NK-92 treated with Interleukin-12 subunit alpha and Interleukin-12 subunit beta, amount 100 ng/mL, for 24 hours (cell line): ENCODE measurements at regions not wholly inside any gene's neighbourhood (a gene's known extent, or its start where the extent isn't known, plus 50 kb on each side); places are given as distances from the start of the nearest gene placed in this dataset.
"Not testable (repeated sequence)": the region's sequence is repeated elsewhere in the genome, so short reads cannot be mapped to it uniquely, and the experiment has no call there.

Experiments used
- DNase-seq: peaks from one replicate; lab custom pipeline; 2025; lab: John Stamatoyannopoulos, UW

DNA sequence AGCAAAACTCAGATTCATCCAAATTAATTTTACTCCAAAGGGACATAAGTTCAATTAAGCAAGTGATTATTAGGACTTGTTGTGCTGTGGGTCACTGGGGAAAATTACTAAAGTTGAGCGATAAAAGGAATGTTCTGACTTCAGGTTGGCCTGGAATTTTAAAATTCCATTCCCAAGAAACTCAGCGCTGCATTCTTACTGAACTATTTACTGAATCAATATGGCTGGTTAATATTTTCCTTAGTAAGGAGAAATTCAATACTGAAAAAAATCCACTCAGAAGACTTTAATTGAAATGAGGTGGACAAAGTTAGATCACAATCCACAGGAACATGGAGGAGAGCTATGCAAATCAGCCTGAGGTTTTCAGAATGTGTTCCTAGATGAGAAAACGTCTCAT lies 578.9 kb upstream of the NR5A2 start:
- DNase-seq, result no peak

DNA sequence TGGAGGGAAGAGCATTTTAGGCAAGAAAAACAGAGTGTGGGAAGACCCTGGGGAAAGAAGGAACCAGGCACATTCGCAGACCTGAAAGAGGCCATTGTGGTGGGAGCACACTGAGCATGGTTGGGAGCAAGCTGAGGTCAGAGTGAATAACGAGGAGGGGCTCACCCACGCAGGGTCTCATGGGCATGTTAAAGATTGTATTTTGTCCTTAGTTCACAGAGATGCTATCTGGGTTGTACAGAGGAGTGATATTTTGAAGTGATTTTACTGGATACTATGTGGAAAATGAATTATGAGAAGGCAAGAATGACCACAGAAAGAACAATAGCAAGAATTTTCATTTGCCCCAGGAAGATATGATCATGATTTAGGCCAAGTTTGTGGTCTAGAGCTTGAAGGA lies 578.3 kb upstream of the NR5A2 start:
- DNase-seq, result no peak

DNA sequence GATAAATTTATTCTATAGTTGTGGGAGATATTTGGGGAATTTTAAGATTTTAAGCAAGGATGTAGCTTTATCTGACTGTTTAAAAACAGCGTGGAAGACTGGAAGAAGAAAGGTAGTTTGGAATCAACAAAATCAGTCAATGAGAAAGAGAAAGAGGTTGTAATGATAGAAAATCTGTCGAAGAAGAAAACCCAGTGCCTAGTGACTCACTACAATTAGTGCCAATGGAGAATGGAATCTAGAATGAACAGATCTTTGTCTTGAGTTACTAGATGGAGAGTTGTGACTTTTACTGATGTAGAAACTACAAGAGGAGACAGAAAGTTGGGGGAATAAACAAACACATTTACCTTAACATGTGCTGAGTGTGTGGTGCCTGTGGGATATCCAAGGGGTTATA lies 577.8 kb upstream of the NR5A2 start:
- no peak for DNase-seq

DNA sequence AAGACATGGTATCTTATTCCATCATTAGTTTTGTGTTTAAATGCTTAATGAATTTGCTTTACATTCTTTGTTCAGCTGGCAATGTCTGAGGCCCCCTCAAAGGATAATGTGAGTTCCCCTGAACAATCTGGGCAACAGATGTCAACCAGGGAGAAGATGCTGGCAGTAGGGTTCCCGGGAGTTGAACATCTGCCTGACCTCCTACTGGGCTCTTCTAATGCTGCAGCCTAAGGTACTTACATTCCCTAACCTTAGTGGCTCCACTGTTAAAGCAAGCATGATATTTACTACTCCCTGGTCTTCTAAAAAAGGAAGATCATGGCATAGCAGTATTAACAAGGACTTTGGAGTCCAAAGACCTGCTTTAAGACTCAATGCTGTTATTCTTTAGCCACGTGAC lies 574.9 kb upstream of the NR5A2 start:
- DNase-seq, result no peak

DNA sequence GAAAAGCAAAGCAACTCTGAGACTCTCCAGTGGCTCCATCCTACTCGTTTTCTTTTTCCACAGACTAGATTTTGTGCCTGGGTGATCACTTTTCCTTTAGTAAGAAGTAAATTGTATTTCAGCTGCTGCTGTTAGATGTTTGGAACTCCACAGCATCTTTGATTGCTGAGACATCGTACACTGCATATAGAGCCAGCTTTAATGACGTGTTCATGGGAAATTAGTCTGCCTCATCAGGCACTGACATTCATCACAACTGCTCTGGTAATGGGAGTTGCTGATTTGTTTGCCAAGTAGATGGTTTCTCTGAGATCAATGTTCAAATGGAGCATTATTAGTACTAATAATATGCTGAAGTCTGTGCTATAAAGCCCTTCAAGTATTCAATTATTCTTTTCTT lies 573.8 kb upstream of the NR5A2 start:
- DNase-seq, result no peak

DNA sequence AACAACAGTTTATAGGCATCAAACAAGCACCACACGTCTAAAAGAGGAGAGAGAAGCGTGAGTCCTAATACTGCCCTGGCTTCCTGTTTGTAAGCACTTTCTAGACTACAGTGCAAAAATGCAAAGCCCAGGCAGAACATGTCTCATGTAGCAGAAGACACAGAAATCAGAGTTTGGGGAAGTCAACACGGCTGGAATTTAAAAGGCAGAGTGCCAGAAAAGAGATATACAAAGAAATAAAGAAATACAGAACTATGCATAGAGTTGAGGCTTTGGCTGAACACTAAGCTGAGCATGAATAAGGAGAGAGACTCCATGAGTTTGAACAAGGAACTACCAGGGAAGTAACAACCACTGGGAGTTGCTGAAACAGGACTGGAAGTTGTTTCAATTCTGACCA lies 566.6 kb upstream of the NR5A2 start:
- DNase-seq, result no peak

DNA sequence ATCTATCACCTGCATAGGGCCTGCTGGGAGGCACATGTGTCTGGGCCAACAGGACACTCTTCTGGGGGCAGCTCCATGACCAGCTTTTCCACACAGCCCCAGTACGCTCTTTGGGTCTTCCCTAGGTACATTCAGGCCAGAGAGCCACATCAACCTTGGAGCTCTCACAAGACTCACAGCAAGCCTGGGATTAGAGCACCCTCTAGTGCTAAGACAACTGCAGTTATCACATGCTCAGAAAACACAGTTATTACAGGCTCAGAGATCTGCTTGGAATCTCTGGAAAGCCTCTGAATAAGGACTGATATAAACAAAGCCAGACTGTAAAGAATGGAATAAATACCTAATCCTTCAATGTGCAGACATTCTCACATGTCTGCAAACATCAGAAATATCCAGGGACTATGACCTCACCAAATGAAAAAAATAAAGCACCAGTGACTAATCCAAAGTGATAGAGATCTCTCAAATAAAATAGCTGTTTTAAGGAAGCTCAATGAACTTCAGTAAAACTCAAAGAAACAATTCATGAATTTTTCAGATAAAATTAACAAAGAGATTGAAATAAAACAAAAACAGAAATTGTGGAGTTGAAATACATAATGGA lies 563.9 kb upstream of the NR5A2 start:
- DNase-seq, result no peak

DNA sequence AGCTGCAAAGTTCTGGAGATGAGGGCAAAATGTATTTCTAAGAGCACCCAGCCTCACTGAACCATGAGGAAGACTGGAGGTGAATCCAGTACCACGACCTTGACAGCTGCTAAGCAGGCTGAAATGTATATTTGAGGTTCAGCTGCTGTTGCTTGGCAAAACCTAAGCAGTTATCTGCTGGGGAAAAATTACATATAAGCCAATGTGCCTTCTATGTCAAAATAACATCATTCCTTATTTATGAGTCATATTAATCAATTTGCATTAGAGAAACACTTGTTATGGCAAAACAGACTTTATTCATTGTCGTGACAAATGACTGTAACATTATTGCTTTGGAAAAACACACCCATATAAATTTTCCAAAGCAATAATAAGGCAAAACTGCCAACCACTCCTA lies 560.5 kb upstream of the NR5A2 start:
- no peak for DNase-seq

DNA sequence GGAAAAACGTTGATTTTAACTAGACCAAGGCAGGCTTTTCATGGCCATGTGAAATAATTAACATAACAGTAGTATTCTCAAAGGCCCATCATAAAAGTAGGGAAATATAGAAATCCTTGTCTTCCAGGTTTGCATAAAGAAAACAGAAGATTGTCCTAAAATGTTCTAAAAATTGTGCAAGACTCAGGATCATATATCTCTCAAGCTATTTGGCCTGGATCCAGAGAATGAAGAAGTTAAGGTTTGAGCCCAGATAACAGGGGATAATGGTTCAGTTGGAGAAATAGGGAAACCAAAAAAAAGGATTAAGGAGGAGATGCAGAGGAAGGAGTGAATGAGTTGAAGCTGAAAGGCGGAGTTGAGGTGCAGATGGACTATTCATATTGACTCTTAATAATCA lies 555.5 kb upstream of the NR5A2 start:
- DNase-seq, result no peak

DNA sequence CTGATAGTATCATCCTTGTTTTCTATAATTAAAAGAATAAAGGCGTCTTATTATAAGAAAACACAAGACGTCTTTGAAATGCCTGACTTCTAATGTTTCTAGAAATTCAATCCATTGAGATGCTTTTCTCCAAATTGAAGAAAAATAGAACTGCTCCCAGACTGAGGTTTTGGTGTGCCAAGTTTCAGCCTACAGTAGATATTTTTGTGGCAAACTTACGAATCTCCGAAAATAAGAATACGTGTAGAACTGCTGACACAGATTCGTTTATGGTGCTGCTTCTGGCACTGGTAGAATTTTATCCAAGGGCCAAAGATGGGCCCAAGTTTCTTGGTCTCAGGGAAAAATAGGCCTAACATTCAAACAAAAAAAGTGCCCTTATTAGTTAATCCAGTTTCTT lies 554.5 kb upstream of the NR5A2 start:
- DNase-seq, result no peak

DNA sequence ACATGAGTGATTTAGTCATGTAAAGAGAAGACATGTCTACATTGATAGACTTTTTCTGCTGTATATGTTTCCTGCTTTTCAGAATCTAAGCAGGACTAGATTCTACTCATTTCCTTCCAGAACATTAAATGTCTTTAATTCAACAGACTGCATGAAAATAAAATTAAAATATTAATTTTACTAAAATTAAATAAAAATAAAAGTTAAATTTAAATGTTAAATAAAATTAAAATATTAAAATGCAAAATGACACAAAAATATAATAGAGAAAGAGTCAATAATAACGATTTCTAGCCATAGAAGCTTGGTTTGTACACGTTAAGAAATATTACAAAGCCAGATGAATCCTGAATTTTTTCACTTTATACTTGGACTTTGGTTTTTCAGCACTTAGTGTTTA lies 552.8 kb upstream of the NR5A2 start:
- DNase-seq, result no peak

DNA sequence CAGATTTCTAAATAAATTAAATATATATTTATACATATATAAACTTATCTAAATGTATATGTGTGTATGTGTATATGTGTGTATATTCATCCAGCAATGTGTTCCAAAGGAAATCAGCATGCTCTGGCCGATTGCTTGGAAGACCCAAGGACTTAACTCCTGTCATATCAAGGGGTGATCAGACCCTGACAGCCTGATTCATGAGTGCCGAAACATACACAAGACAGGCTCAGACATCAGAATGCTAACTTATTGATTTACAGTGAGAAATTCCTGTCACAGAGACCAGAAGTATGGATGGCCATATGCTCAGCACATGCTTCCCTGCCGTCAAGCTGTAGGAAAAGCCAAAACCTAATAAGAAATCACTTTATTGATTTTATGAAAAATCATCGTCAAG lies 545.1 kb upstream of the NR5A2 start:
- no peak for DNase-seq

DNA sequence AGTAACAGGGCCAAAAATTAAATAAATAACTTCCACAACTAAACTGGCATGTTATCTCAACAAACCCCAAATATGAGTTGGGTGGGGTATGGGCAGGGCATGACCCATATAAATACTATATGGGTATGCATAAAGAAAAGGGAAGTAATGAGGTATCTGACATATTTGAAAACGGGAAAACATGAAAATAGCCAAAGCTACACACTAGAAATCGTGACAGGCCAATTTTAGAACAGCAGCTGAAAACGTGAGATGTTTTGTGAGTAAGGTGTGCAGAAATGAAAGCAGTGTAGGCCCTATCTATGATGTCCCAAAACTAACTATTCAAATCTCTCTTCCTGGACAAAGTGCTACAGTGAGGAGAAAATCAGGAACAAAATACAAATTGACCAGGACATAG lies 537.9 kb upstream of the NR5A2 start:
- DNase-seq, result no peak

DNA sequence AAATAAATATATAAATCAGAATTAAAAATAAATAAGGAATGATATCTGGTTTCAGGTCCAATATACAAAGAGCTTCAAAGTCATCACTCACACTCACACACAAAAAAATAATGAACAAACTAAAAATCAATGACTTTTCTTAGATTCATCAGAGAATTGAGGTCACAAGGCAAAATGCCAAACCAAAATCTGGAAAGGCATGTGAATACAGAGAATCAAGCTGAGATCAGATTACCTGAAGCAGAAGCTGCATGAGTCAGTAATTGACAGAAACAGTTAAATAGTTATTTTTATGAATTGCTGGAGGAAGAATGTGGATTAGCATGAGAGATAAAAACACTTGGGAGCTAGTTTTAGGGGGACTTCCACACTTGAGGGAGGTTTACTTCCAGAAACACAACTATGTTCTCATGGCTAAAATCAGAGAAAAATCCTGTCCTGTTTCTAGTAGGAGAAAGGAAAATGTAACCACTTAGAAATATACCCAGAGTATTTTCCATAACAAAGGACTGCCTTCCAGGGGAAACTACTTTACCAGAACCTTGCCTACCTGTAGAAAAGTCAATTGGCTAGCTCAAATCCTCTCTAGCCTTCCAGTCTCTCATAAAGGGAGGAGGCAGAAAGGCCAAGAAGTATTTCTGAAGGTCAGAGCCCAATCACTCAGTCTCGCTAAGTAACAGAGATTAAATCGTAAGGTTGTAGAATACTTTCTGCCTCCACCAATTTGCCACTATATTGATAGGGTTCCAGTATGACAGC lies 536.6 kb upstream of the NR5A2 start:
- DNase-seq, result no peak

DNA sequence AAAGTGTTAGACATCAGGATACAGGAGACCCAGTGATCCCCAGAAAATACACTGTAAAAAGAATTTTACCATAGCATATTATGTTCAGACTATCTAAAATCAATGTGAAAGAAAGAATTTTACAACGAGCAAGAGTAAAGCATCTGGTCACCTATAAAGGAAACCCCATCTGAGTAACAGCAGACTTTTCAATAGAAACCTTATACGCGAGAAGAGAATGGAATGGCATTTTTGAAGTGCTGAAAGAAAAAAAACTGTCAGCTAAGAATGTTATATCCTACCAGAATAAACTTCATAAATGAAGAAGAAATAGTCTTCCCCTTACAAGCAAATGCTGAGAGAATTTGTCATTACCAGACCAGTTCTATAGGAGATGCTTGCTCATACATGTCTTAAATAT lies 532.1 kb upstream of the NR5A2 start:
- DNase-seq, result no peak

DNA sequence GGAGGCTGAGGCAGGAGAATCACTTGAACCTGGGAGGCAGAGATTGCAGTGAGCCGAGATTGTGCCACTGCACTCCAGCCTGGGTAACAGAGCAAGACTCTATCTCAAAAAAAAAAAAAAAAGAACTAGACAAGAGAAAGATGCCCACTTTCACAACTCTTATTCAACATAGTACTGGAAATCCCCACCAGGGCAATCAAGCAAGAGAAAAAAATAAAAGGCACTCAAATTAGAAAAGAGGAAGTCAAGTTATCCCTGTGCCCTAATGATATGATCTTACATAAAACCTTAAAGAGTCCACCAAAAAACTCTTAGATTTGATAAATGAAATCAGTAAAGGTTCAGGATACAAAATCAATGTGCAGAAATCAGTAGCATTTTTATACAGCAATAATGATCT lies 528.7 kb upstream of the NR5A2 start:
- DNase-seq, result not testable (repeated sequence)

DNA sequence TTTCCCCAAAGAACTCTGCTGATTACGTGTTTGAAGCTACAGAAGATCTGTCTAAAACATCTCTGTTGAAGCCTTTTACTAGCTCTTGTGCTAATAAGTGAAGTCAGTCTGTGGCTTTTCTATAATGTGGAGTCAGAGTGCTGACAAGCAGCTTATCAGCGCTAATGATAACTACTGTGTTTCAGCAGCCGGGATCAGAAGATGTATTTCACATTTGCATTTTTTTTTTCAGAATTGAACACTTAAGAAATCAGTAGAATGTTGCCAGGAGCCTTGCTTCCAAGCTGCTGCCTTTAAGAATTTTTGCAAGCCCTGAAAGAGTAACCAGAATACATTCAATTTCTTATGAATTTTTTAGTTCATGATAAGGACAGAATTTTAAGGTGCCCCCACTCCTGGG lies 519.4 kb upstream of the NR5A2 start:
- no peak for DNase-seq

DNA sequence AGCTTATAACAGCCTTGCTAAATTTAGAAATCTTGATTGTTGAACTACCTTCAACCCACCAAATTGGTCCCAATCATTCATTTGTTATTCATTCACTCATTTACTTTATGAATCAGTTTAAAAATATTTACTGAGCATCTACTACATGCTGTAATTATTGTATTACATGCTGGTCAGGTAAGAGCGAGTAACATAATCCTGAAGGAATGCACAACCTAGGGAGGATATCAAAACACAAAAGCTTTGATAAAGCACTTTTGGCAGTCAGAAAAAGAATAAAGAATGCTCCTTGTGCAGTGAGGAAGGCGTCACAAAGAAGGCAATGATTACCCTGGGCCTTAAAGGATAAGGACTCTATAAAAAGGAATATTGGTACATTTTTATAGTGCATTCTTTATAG lies 518.9 kb upstream of the NR5A2 start:
- DNase-seq, result no peak

DNA sequence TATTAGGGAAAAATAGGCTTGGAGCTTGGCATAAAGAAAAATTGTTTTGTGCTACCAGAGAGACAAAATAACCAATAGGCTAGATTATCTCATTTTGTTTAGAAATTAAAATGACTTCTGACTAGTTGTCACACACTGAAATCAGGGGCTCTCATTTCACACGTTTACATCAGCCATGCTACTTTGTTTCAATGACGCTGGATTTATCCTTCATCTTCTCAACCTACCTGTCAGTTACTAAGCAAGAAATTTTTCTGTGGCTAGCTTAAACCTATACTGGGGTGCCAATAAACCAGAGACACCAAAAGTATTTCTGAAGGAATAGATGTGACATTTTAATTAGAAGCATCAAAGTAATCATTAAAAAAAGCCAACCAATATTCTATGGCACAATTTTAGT lies 518.1 kb upstream of the NR5A2 start:
- no peak for DNase-seq

DNA sequence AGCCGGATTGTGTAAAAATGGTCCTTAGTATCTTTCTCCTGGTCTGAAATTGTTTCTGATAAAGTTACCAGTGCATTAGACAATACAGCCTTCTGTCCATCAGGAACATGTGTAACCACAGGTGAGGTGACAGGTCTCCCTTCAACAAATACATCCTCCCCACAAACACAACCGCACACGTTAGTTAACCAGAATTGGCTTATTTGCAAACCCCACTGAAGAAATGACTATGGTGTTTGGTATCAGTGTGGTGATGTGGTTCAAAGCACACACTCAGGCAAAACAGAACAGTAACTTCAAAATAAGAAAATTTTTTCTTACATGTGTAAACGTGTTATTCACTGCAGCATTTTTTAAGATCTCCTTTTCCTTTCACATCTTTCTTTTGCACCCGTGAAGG lies 517.2 kb upstream of the NR5A2 start:
- DNase-seq, result no peak

DNA sequence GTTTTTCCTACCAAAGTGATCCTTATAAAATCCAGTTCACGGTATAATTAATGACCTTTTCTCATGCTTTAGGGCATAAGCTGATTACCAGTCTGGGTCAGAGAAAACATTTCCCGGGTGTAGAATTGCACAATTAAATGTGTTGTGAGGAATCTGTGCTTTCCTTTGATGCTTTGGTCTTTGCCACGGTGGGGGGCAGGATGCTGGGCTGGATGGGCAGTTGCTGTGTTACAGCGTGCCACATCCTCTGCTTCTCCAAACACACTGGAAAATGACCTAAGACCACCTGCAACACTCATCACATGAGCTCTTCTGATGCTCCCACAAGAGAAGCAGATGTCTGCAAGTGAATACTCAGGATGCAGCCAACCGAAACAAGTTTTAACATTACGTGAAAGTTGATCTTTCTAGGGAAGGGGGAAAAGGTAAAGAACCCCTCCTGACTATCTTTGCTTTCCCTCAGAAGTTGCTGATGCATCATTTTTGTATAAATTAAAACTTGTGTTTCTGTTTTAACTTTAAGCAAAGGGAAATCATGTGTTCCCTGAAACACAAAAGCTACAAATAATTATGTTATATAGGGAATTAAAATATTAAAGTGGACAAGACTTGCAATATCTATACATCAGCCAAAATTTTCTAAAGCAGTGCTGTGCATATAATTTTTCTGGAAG lies 515.3 kb upstream of the NR5A2 start:
- no peak for DNase-seq

DNA sequence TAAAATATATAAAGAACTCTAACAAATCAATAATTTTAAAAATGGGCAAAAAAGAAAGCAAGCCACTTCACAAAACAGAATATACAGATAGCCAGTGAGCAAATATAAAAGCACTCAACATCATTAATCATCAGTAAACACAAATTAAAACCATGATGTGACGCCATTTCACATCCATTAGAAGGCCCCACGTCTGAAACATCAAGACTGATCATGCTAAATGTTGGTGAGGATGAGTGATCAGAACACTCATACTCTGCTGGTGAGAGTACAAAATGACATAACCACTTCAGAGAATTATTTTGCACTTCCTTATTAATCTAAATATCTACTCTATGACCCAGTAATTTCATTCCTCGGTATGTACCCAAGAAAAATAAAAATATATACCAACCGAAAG lies 512.2 kb upstream of the NR5A2 start:
- DNase-seq, result no peak

DNA sequence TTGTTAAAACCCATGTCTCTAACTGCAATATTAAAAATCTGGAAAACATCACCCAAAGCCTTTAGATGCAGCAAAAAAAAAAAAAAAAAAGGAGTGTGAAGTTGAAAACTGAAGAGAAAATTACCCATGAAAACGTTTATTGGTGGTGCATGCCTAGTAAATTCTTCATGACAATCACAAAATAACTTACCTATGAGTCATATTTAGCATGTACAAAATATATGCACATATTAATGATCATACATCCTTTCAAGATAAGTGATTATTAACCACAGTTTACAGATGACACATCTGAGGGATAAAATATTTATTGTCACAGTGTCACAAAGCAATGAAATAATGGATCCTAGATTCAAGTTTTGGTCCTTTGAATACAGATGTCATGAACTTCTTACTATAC lies 505.2 kb upstream of the NR5A2 start:
- DNase-seq, result no peak

DNA sequence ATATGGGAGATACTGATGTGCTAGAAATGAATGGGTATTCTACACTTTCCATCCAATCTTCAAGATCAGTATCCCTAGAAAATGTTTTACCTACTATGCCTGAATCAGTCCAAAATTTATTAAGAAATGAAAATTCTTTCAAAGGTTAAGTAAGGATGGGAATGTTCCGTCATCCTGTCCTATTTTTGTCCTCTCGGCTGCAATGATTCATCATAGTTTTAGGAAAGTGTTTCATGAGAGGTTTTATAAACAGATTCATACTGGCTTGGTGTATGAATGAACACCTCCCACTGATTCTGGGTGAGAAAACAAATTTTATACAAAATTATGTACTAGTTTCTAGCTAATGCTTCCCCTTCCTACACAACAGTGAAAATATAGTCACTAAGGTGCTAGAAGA lies 504.6 kb upstream of the NR5A2 start:
- no peak for DNase-seq
